IMR-90 (cell line): ENCODE measurements at regions not wholly inside any gene's neighbourhood (a gene's known extent, or its start where the extent isn't known, plus 50 kb on each side); places are given as distances from the start of the nearest gene placed in this dataset.

Experiments
- ATAC-seq: fragments of 200-7000 bp; cut with Tn5 transposase; 2 replicates; pipeline ENCODE4 v1.9.1; 2020; ENCODE audit warnings: low read depth, mild to moderate bottlenecking, moderate library complexity
- BruUV-seq: library from RNA; stranded (reverse); fragments of 400-500 nt; replicated peaks from 2 replicates; lab custom pipeline; 2021; lab: Mats Ljungman, UMichigan
- CTCF ChIA-PET: fragments of 300-600 bp; formaldehyde crosslinking; extraction: SDS; loops from one replicate; lab custom pipeline; 2021; ENCODE audit warnings: antibody characterized with exemption; lab: Yijun Ruan, JAX
- POLR2A ChIA-PET: fragments of 300-600 bp; sonication (Branson Sonifier 250); formaldehyde crosslinking; loops from one replicate; lab custom pipeline; 2022; ENCODE audit warnings: antibody characterized with exemption; ENCODE audit not compliant: unreplicated experiment; lab: Charles Lee
- DNase-seq: peaks from one replicate; pipeline ENCODE4 v3.0.0; 2013
- H2AFZ ChIP-seq: replicated peaks from 2 replicates; pipeline ENCODE3; 2013; ENCODE audit warnings: low read length, mild to moderate bottlenecking; ENCODE audit not compliant: poor library complexity
- H2AK5ac ChIP-seq: 2 replicates; pipeline ENCODE4 v1.6.1; 2013; ENCODE audit warnings: low read depth, low read length, inconsistent platforms
- H2AK9ac ChIP-seq: replicated peaks from 2 replicates; pipeline ENCODE3; 2013; ENCODE audit warnings: mild to moderate bottlenecking, low read depth, low read length, moderate library complexity; ENCODE audit not compliant: poor library complexity
- H2BK120ac ChIP-seq: 2 replicates; pipeline ENCODE4 v1.6.1; 2013; ENCODE audit warnings: low read depth, low read length, inconsistent platforms
- H2BK15ac ChIP-seq: 3 replicates; pipeline ENCODE4 v1.6.1; 2013; ENCODE audit warnings: low read depth, low read length, inconsistent platforms
- H2BK20ac ChIP-seq: 2 replicates; pipeline ENCODE4 v1.6.1; 2013; ENCODE audit warnings: low read depth, mild to moderate bottlenecking, inconsistent platforms, low read length, moderate library complexity
- H2BK5ac ChIP-seq: 2 replicates; pipeline ENCODE4 v1.6.1; 2013; ENCODE audit warnings: mild to moderate bottlenecking, low read depth, low read length, inconsistent platforms; ENCODE audit not compliant: poor library complexity, severe bottlenecking
- H3K14ac ChIP-seq: replicated peaks from 2 replicates; pipeline ENCODE4 v1.6.1; 2013; ENCODE audit warnings: low read depth, low read length, inconsistent platforms
- H3K18ac ChIP-seq: 2 replicates; pipeline ENCODE4 v1.6.1; 2013; ENCODE audit warnings: low read depth, low read length, control low read depth
- H3K23ac ChIP-seq: 2 replicates; pipeline ENCODE4 v1.6.1; 2013; ENCODE audit warnings: low read depth, low read length, inconsistent platforms
- H3K27ac ChIP-seq: 2 replicates; pipeline ENCODE4 v1.5.1; 2013; ENCODE audit warnings: mild to moderate bottlenecking, control low read depth, low read length; ENCODE audit not compliant: insufficient read depth
- H3K27me3 ChIP-seq: 2 replicates; pipeline ENCODE4 v1.6.1; 2013; ENCODE audit warnings: low read length; ENCODE audit not compliant: control insufficient read depth, insufficient read depth
- H3K36me3 ChIP-seq: 2 replicates; pipeline ENCODE4 v1.6.1; 2013; ENCODE audit warnings: low read length, mixed read lengths; ENCODE audit not compliant: control insufficient read depth, insufficient read depth
- H3K4ac ChIP-seq: 2 replicates; pipeline ENCODE4 v1.6.1; 2013; ENCODE audit warnings: low read depth, low read length, inconsistent platforms
- H3K4me1 ChIP-seq: 2 replicates; pipeline ENCODE4 v1.6.1; 2013; ENCODE audit warnings: low read length, mixed read lengths; ENCODE audit not compliant: control insufficient read depth, insufficient read depth
- H3K4me2 ChIP-seq: 2 replicates; pipeline ENCODE4 v1.6.1; 2013; ENCODE audit warnings: low read depth, mild to moderate bottlenecking, control low read depth, low read length, moderate library complexity
- H3K4me3 ChIP-seq: 2 replicates; pipeline ENCODE4 v1.5.1; 2013; ENCODE audit warnings: low read depth, mild to moderate bottlenecking, control low read depth, low read length, moderate library complexity; ENCODE audit not compliant: insufficient read depth
- H3K56ac ChIP-seq: 2 replicates; pipeline ENCODE4 v1.6.1; 2013; ENCODE audit warnings: low read length, inconsistent platforms; ENCODE audit not compliant: insufficient read depth; ENCODE audit errors: extremely low read depth
- H3K79me1 ChIP-seq, 2 experiments: 2 replicates each; pipeline ENCODE4 v1.6.1; 2013; ENCODE audit warnings: low read length in 2 of 2, inconsistent platforms in 1 of 2, low read depth in 1 of 2
- H3K9ac ChIP-seq: 2 replicates; pipeline ENCODE4 v1.6.1; 2013; ENCODE audit warnings: low read depth, low read length, control low read depth
- H3K9me1 ChIP-seq: 2 replicates; pipeline ENCODE4 v1.6.1; 2013; ENCODE audit warnings: low read length, inconsistent platforms; ENCODE audit not compliant: insufficient read depth
- H3K9me3 ChIP-seq: 2 replicates; pipeline ENCODE4 v1.6.1; 2013; ENCODE audit warnings: low read length; ENCODE audit not compliant: control insufficient read depth, insufficient read depth
- H4K20me1 ChIP-seq: 2 replicates; pipeline ENCODE4 v1.6.1; 2013; ENCODE audit warnings: low read length, inconsistent platforms; ENCODE audit not compliant: insufficient read depth
- H4K5ac ChIP-seq: 2 replicates; pipeline ENCODE4 v1.6.1; 2013; ENCODE audit warnings: mild to moderate bottlenecking, low read depth, low read length, control low read depth
- H4K8ac ChIP-seq, 2 experiments: 2 replicates each; pipeline ENCODE4 v1.6.1; 2013; ENCODE audit warnings: low read depth in 2 of 2, low read length in 2 of 2, control low read depth in 1 of 2, inconsistent platforms in 1 of 2
- H4K91ac ChIP-seq: 2 replicates; pipeline ENCODE4 v1.6.1; 2013; ENCODE audit warnings: low read depth, low read length, inconsistent platforms; ENCODE audit not compliant: insufficient read depth
- MAFK ChIP-seq: IDR thresholded peaks from 2 replicates; pipeline ENCODE4 v1.6.1; 2012; ENCODE audit warnings: low read depth, low read length, improper control_type of control experiment
- RAD21 ChIP-seq: IDR thresholded peaks from 2 replicates; pipeline ENCODE4 v1.6.1; 2012; ENCODE audit warnings: low read length, improper control_type of control experiment
- WGBS, 2 experiments: methylation state at CpG; one replicate each; pipeline versions ENCODE4 v1.1.5 to v1.1.7; 2013; ENCODE audit warnings: missing lambda C conversion rate in 2 of 2; ENCODE audit not compliant: insufficient read length in 1 of 2; ENCODE audit errors: extremely low coverage in 2 of 2; 5-methylcytosine and 5-hydroxymethylcytosine counted together
- dilution Hi-C: fragments of 300-500 bp; cut with HindIII; formaldehyde crosslinking; loops from one replicate; pipeline ENCODE4 v1.14.3; 2018; ENCODE audit warnings: low sequenced_read_pairs; ENCODE audit not compliant: unreplicated experiment
- in situ Hi-C: fragments of 300-500 bp; cut with MboI; formaldehyde crosslinking; loops from 3 replicates; pipeline ENCODE4 v1.14.3; 2019; ENCODE audit warnings: low sequenced_read_pairs, inconsistent platforms, mixed read lengths
- intact Hi-C: fragments of 100-400 bp; cut with micrococcal nuclease; formaldehyde crosslinking; loops from 2 replicates; pipeline ENCODE4 v1.10.0; 2022

DNA sequence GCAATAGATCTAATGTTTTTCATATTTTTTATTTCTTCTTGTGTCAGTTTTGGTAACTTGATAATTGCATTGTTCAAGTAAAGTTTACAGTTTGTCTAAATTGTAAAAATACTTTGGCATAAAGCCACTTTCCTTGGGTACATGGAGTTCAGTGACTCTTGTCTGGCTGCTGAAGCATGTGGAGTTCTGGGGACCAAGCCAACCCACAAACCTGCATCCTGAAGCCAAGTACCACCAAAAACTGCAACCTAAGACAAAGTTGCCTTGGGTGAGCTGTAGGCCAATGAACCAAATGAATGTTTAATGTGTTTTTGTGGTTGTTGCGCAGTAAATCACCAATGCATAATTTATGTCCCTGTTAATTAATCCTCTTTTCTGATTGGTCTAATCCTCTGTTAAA lies 872.6 kb downstream of the BCL11A start:
- H2AFZ ChIP-seq = no peak overlapping the region
- TF ChIP-seq MAFK (no peak), RAD21 (no peak)
- no peaks in the 10 kb centered on the region for H3K79me1 ChIP-seq
- no peak overlapping the region for H3K56ac ChIP-seq
- no peak overlapping the region for H3K9ac ChIP-seq
- H2BK20ac ChIP-seq = no peak overlapping the region
- H2AK9ac ChIP-seq = no peak overlapping the region
- in situ Hi-C loops (no loop called here), dilution Hi-C loops (no loop called here), intact Hi-C loops (no loop called here)
- H3K4ac ChIP-seq = no peak overlapping the region
- peaks cover 2% of the 10 kb centered on the region; the same call in 1 of the 2 replicates for H3K9me3 ChIP-seq
- no peaks in the 10 kb centered on the region for H3K4me1 ChIP-seq
- DNase-seq (no peak), ATAC-seq (no peak)
- no peaks in the 10 kb centered on the region for H3K27me3 ChIP-seq
- no peak overlapping the region for H4K91ac ChIP-seq
- H3K14ac ChIP-seq = no peak overlapping the region
- no peaks in the 10 kb centered on the region for H4K20me1 ChIP-seq
- no TSS peak for BruUV-seq
- H3K23ac ChIP-seq = no peak overlapping the region
- no peak overlapping the region for H3K4me2 ChIP-seq
- ChIA-PET CTCF (no interaction called here), POLR2A (no interaction called here)
- H3K18ac ChIP-seq = no peak overlapping the region
- H4K5ac ChIP-seq = no peak overlapping the region
- H2BK120ac ChIP-seq = no peak overlapping the region
- no peaks in the 10 kb centered on the region for H3K9me1 ChIP-seq
- no peak overlapping the region for H2AK5ac ChIP-seq
- no peak overlapping the region for H4K8ac ChIP-seq
- no peak overlapping the region for H2BK5ac ChIP-seq
- no peak overlapping the region for H2BK15ac ChIP-seq
- H3K27ac ChIP-seq = no peak overlapping the region
- no CpG with 5 or more reads among the region's 1 CpG for WGBS, 2 experiments
- no peak overlapping the region for H3K4me3 ChIP-seq
- no peaks in the 10 kb centered on the region for H3K36me3 ChIP-seq
